DLD1 (cell line): ENCODE measurements at regions not wholly inside any gene's neighbourhood (a gene's known extent, or its start where the extent isn't known, plus 50 kb on each side); places are given as distances from the start of the nearest gene placed in this dataset.
"Not testable (repeated sequence)": the region's sequence is repeated elsewhere in the genome, so short reads cannot be mapped to it uniquely, and the experiment has no call there.

ENCODE experiments used
- in situ Hi-C: cut with HindIII; loops from 2 replicates; pipeline ENCODE4 v1.10.0; 2017; ENCODE audit warnings: low sequenced_read_pairs

GRCh38 chr2:23028106-23028505 lies 356.9 kb upstream of the KLHL29 start:
- in situ Hi-C loops: no loop called here

GRCh38 chr2:23029111-23029510 lies 355.9 kb upstream of the KLHL29 start:
- in situ Hi-C loops: no loop called here

- in situ Hi-C loops: no loop called here
Observed at GRCh38 chr2:23029951-23030350, 355.0 kb upstream of the KLHL29 start.

GRCh38 chr2:23034996-23035395 lies 350.0 kb upstream of the KLHL29 start:
- in situ Hi-C loops: no loop called here

GRCh38 chr2:23036629-23037028 lies 348.4 kb upstream of the KLHL29 start:
- in situ Hi-C loops: no loop called here

- in situ Hi-C loops: no loop called here
Observed at GRCh38 chr2:23037596-23037995, 347.4 kb upstream of the KLHL29 start.

GRCh38 chr2:23041443-23041842 lies 343.5 kb upstream of the KLHL29 start:
- in situ Hi-C loops: no loop called here

- in situ Hi-C loops: no loop called here
Observed at GRCh38 chr2:23042216-23042906, 342.6 kb upstream of the KLHL29 start.

GRCh38 chr2:23050388-23050787 lies 334.6 kb upstream of the KLHL29 start:
- in situ Hi-C loops: no loop called here

GRCh38 chr2:23053601-23054000 lies 331.4 kb upstream of the KLHL29 start:
- in situ Hi-C loops: no loop called here

GRCh38 chr2:23055251-23055650 lies 329.7 kb upstream of the KLHL29 start:
- in situ Hi-C loops: no loop called here

- in situ Hi-C loops: not testable (repeated sequence)
Observed at GRCh38 chr2:23056846-23057245, 328.1 kb upstream of the KLHL29 start.

GRCh38 chr2:23058435-23058834 lies 326.5 kb upstream of the KLHL29 start:
- in situ Hi-C loops: no loop called here

GRCh38 chr2:23065210-23065609 lies 319.8 kb upstream of the KLHL29 start:
- in situ Hi-C loops: no loop called here

GRCh38 chr2:23065936-23066335 lies 319.0 kb upstream of the KLHL29 start:
- in situ Hi-C loops: no loop called here

GRCh38 chr2:23066686-23067085 lies 318.3 kb upstream of the KLHL29 start:
- in situ Hi-C loops: no loop called here

- in situ Hi-C loops: no loop called here
Observed at GRCh38 chr2:23069156-23069555, 315.8 kb upstream of the KLHL29 start.

- in situ Hi-C loops: no loop called here
Observed at GRCh38 chr2:23069923-23070322, 315.1 kb upstream of the KLHL29 start.

GRCh38 chr2:23073056-23073455 lies 311.9 kb upstream of the KLHL29 start:
- in situ Hi-C loops: no loop called here

GRCh38 chr2:23073671-23074070 lies 311.3 kb upstream of the KLHL29 start:
- in situ Hi-C loops: no loop called here

GRCh38 chr2:23077596-23077995 lies 307.4 kb upstream of the KLHL29 start:
- in situ Hi-C loops: no loop called here

GRCh38 chr2:23078784-23079434 lies 306.1 kb upstream of the KLHL29 start:
- in situ Hi-C loops: no loop called here

GRCh38 chr2:23083966-23084365 lies 301.0 kb upstream of the KLHL29 start:
- in situ Hi-C loops: no loop called here
